DOHH2 (cell line): ENCODE measurements at regions not wholly inside any gene's neighbourhood (a gene's known extent, or its start where the extent isn't known, plus 50 kb on each side); places are given as distances from the start of the nearest gene placed in this dataset.

Experiments
- EZH2phosphoT487 ChIP-seq: fragments of 200-600 bp; sonication (generic); IDR thresholded peaks from 2 replicates; pipeline ENCODE4 v1.6.1; 2017; ENCODE audit warnings: borderline replicate concordance, mild to moderate bottlenecking, antibody characterized with exemption, low read length, moderate library complexity, mixed read lengths
- TF ChIP-seq, protein P1 (sequence below): fragments of 200-600 bp; sonication (generic); IDR thresholded peaks from one replicate; pipeline ENCODE4 v1.5.1; 2014; ENCODE audit warnings: antibody characterized with exemption, mild to moderate bottlenecking, low read depth, low read length; ENCODE audit not compliant: poor library complexity, severe bottlenecking

DNA sequence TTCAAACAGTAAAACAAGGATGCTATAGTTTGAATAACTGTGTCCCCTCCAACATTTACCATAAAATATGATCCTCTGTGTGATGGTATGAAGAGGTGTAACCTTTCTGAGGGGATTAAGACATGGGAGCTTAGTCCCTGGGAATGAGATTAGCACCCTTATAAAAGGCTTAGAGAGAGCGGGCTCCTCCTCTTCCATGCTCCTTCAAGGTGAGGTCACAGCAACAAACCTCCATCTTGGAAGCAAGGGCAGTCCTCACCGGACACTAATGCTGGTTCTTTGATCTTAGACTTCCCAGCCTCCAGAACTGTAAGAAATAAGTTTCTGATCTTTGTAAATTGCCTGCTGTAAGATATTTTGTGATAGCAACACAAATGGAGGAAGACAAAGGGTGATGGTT lies 700.3 kb downstream of the TMEM182 start:
- TF ChIP-seq, protein P1, sequence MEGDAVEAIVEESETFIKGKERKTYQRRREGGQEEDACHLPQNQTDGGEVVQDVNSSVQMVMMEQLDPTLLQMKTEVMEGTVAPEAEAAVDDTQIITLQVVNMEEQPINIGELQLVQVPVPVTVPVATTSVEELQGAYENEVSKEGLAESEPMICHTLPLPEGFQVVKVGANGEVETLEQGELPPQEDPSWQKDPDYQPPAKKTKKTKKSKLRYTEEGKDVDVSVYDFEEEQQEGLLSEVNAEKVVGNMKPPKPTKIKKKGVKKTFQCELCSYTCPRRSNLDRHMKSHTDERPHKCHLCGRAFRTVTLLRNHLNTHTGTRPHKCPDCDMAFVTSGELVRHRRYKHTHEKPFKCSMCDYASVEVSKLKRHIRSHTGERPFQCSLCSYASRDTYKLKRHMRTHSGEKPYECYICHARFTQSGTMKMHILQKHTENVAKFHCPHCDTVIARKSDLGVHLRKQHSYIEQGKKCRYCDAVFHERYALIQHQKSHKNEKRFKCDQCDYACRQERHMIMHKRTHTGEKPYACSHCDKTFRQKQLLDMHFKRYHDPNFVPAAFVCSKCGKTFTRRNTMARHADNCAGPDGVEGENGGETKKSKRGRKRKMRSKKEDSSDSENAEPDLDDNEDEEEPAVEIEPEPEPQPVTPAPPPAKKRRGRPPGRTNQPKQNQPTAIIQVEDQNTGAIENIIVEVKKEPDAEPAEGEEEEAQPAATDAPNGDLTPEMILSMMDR = no peak
- TF ChIP-seq EZH2phosphoT487 = no peak
